H9 (cell line): ENCODE measurements at regions not wholly inside any gene's neighbourhood (a gene's known extent, or its start where the extent isn't known, plus 50 kb on each side); places are given as distances from the start of the nearest gene placed in this dataset.

Source experiments
- DNase-seq: peaks from one replicate; pipeline ENCODE4 v3.0.0-alpha.2; 2017
- H2AFZ ChIP-seq: one replicate; pipeline ENCODE4 v1.6.1; 2013; ENCODE audit warnings: mild to moderate bottlenecking, low read length, control low read depth, moderate library complexity
- H2AK5ac ChIP-seq: 2 replicates; pipeline ENCODE4 v1.6.1; 2013; ENCODE audit warnings: low read length, control low read depth, mixed read lengths; ENCODE audit not compliant: insufficient read length
- H2BK120ac ChIP-seq: one replicate; pipeline ENCODE4 v1.6.1; 2013; ENCODE audit warnings: low read depth, mild to moderate bottlenecking, low read length, control low read depth, inconsistent platforms; ENCODE audit not compliant: poor library complexity, severe bottlenecking
- H2BK12ac ChIP-seq: 2 replicates; pipeline ENCODE4 v1.6.1; 2013; ENCODE audit warnings: low read length, control low read depth, mixed read lengths, low read depth; ENCODE audit not compliant: insufficient read length
- H2BK15ac ChIP-seq: 2 replicates; pipeline ENCODE4 v1.6.1; 2013; ENCODE audit warnings: low read depth, low read length, control low read depth
- H2BK20ac ChIP-seq: one replicate; pipeline ENCODE4 v1.6.1; 2013; ENCODE audit warnings: low read depth, mild to moderate bottlenecking, low read length, control low read depth, inconsistent platforms; ENCODE audit not compliant: poor library complexity, severe bottlenecking
- H2BK5ac ChIP-seq: 2 replicates; pipeline ENCODE4 v1.6.1; 2013; ENCODE audit warnings: low read length, control low read depth, mixed read lengths; ENCODE audit not compliant: insufficient read length
- H3K14ac ChIP-seq: 2 replicates; pipeline ENCODE4 v1.6.1; 2013; ENCODE audit warnings: low read length, control low read depth; ENCODE audit not compliant: insufficient read depth
- H3K18ac ChIP-seq: 2 replicates; pipeline ENCODE4 v1.6.1; 2013; ENCODE audit warnings: low read depth, mild to moderate bottlenecking, mixed read lengths, low read length, control low read depth; ENCODE audit not compliant: insufficient read length
- H3K23ac ChIP-seq: 2 replicates; pipeline ENCODE4 v1.6.1; 2013; ENCODE audit warnings: low read length, control low read depth, mixed read lengths, low read depth; ENCODE audit not compliant: insufficient read length
- H3K23me2 ChIP-seq: 2 replicates; pipeline ENCODE4 v1.6.1; 2013; ENCODE audit warnings: low read depth, mild to moderate bottlenecking, mixed read lengths, low read length, control low read depth; ENCODE audit not compliant: insufficient read length, poor library complexity, severe bottlenecking
- H3K27ac ChIP-seq: 2 replicates; pipeline ENCODE4 v1.5.1; 2013; ENCODE audit warnings: low read length, control low read depth, mixed read lengths, low read depth; ENCODE audit not compliant: insufficient read length
- H3K27me3 ChIP-seq: 2 replicates; pipeline ENCODE4 v1.6.1; 2013; ENCODE audit warnings: low read length, control low read depth, inconsistent platforms; ENCODE audit not compliant: insufficient read depth
- H3K4ac ChIP-seq: 2 replicates; pipeline ENCODE4 v1.6.1; 2013; ENCODE audit warnings: low read depth, mild to moderate bottlenecking, control low read depth, inconsistent platforms, low read length, moderate library complexity
- H3K4me1 ChIP-seq: 2 replicates; pipeline ENCODE4 v1.6.1; 2013; ENCODE audit warnings: low read length, control low read depth, inconsistent platforms; ENCODE audit not compliant: insufficient read depth
- H3K4me2 ChIP-seq: 2 replicates; pipeline ENCODE4 v1.6.1; 2013; ENCODE audit warnings: low read length, control low read depth, mixed read lengths; ENCODE audit not compliant: insufficient read length, insufficient read depth
- H3K56ac ChIP-seq: 2 replicates; pipeline ENCODE4 v1.6.1; 2013; ENCODE audit warnings: low read depth, mild to moderate bottlenecking, mixed read lengths, low read length, control low read depth; ENCODE audit not compliant: insufficient read length
- H3K79me1 ChIP-seq: 2 replicates; pipeline ENCODE4 v1.6.1; 2013; ENCODE audit warnings: low read depth, mild to moderate bottlenecking, moderate library complexity, low read length, control low read depth, inconsistent platforms; ENCODE audit not compliant: insufficient read depth, poor library complexity, severe bottlenecking
- H3K79me2 ChIP-seq: 2 replicates; pipeline ENCODE4 v1.6.1; 2013; ENCODE audit warnings: low read length, control low read depth, inconsistent platforms; ENCODE audit not compliant: insufficient read depth
- H3K9ac ChIP-seq: 2 replicates; pipeline ENCODE4 v1.6.1; 2013; ENCODE audit warnings: low read length, control low read depth, mixed read lengths; ENCODE audit not compliant: insufficient read length; ENCODE audit errors: extremely low read depth
- H3K9me3 ChIP-seq: one replicate; pipeline ENCODE4 v1.6.1; 2013; ENCODE audit warnings: low read depth, low read length, inconsistent platforms; ENCODE audit not compliant: control insufficient read depth
- H3T11ph ChIP-seq: one replicate; pipeline ENCODE4 v1.6.1; 2013; ENCODE audit warnings: mild to moderate bottlenecking, low read length, control low read depth, inconsistent platforms
- H4K20me1 ChIP-seq: one replicate; pipeline ENCODE4 v1.6.1; 2013; ENCODE audit not compliant: control insufficient read depth, insufficient read length, insufficient read depth
- H4K5ac ChIP-seq: 2 replicates; pipeline ENCODE4 v1.6.1; 2013; ENCODE audit warnings: low read depth, mild to moderate bottlenecking, mixed read lengths, low read length, control low read depth; ENCODE audit not compliant: insufficient read length
- H4K8ac ChIP-seq: replicated peaks from 2 replicates; pipeline ENCODE4 v1.6.1; 2013; ENCODE audit warnings: low read length, control low read depth, mixed read lengths, low read depth; ENCODE audit not compliant: insufficient read length
- H4K91ac ChIP-seq: 2 replicates; pipeline ENCODE4 v1.6.1; 2013; ENCODE audit warnings: low read depth, mild to moderate bottlenecking, moderate library complexity, mixed read lengths, low read length, control low read depth; ENCODE audit not compliant: insufficient read length
- H3K27ac Mint-ChIP-seq, 3 experiments: 2 replicates in 2 of 3; 3 replicates in 1 of 3; pipeline ENCODE4 v1.8.0; 2020 to 2021; ENCODE audit warnings: mixed read lengths in 3 of 3, mild to moderate bottlenecking in 1 of 3, moderate library complexity in 1 of 3
- H3K27me3 Mint-ChIP-seq: 2 replicates; pipeline ENCODE4 v1.8.0; 2021; ENCODE audit warnings: low read depth, mild to moderate bottlenecking, moderate library complexity, mixed read lengths
- H3K36me3 Mint-ChIP-seq, 3 experiments: 2 replicates in 2 of 3; 3 replicates in 1 of 3; pipeline ENCODE4 v1.8.0; 2020 to 2021; ENCODE audit warnings: low read depth in 3 of 3, mixed read lengths in 3 of 3; ENCODE audit not compliant: insufficient read depth in 1 of 3
- H3K4me1 Mint-ChIP-seq, 2 experiments: 2 replicates each; pipeline ENCODE4 v1.8.0; 2020; ENCODE audit warnings: mixed read lengths in 2 of 2
- H3K4me3 Mint-ChIP-seq, 2 experiments: 2 replicates in 1 of 2; 3 replicates in 1 of 2; pipeline ENCODE4 v1.8.0; 2020 to 2021; ENCODE audit warnings: mild to moderate bottlenecking in 2 of 2, mixed read lengths in 2 of 2, moderate library complexity in 1 of 2
- H3K9me3 Mint-ChIP-seq, 2 experiments: 2 replicates in 1 of 2; 3 replicates in 1 of 2; pipeline ENCODE4 v1.8.0; 2020; ENCODE audit warnings: mild to moderate bottlenecking in 2 of 2, mixed read lengths in 2 of 2, moderate library complexity in 1 of 2
- TF ChIP-seq, protein P1 (sequence below): fragments of 200-600 bp; sonication (generic); conservative IDR thresholded peaks from 3 replicates; pipeline ENCODE4 v1.8.0; 2021; ENCODE audit warnings: antibody characterized with exemption, mild to moderate bottlenecking

DNA sequence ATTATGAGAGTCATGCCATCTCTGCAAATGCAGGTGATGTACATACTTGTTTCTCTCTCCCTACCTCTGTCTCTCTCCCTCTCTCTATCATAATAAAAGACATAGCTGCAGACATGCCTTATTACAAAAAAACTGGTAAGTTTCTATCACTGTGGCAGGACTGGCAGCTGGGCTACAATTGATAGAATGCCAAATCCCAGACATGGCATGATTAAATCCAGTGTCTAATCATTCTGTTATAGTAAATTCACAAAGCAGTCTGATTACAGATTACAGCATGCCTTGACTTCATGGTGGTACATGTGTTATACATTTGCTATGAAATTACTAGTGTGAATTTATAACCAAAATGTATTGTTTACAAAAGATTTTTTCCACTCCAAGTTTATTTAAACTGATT lies 854.7 kb downstream of the TMTC2 start:
- Histone ChIP-seq H4K20me1 (no peaks in the 10 kb centered on the region), H4K8ac (no peak overlapping the region), H3K4me1 (no peaks in the 10 kb centered on the region), H4K91ac (no peak overlapping the region), H2BK12ac (no peak overlapping the region), H2BK15ac (no peak overlapping the region), H3K23ac (no peak overlapping the region), H2AK5ac (no peak overlapping the region), H3K4ac (no peak overlapping the region), H3K9me3 (no peaks in the 10 kb centered on the region), H2BK20ac (no peak overlapping the region), H4K5ac (no peak overlapping the region), H3K23me2 (no peaks in the 10 kb centered on the region), H3K79me2 (no peaks in the 10 kb centered on the region), H2AFZ (no peak overlapping the region), H3K79me1 (no peaks in the 10 kb centered on the region), H2BK120ac (no peak overlapping the region), H3K14ac (no peak overlapping the region), H3K56ac (no peak overlapping the region), H2BK5ac (no peak overlapping the region), H3K4me2 (no peak overlapping the region), H3K9ac (no peak overlapping the region), H3K18ac (no peak overlapping the region), H3K27ac (no peak overlapping the region), H3K27me3 (no peaks in the 10 kb centered on the region), H3T11ph (no peak overlapping the region)
- DNase-seq: no peak
- Mint-ChIP-seq H3K36me3 (peaks cover 8 to 21% (median 17%) of the 10 kb centered on the region in 3 experiments), H3K9me3 (peaks cover 16 to 29% of the 10 kb centered on the region in 2 experiments), H3K4me3 (no peak overlapping the region), H3K4me1 (peaks cover 4 to 17% of the 10 kb centered on the region in 2 experiments), H3K27ac (no peak overlapping the region), H3K27me3 (no peaks in the 10 kb centered on the region)
- TF ChIP-seq, protein P1, sequence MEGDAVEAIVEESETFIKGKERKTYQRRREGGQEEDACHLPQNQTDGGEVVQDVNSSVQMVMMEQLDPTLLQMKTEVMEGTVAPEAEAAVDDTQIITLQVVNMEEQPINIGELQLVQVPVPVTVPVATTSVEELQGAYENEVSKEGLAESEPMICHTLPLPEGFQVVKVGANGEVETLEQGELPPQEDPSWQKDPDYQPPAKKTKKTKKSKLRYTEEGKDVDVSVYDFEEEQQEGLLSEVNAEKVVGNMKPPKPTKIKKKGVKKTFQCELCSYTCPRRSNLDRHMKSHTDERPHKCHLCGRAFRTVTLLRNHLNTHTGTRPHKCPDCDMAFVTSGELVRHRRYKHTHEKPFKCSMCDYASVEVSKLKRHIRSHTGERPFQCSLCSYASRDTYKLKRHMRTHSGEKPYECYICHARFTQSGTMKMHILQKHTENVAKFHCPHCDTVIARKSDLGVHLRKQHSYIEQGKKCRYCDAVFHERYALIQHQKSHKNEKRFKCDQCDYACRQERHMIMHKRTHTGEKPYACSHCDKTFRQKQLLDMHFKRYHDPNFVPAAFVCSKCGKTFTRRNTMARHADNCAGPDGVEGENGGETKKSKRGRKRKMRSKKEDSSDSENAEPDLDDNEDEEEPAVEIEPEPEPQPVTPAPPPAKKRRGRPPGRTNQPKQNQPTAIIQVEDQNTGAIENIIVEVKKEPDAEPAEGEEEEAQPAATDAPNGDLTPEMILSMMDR: no peak
